HFF-Myc (cell line): ENCODE measurements at regions not wholly inside any gene's neighbourhood (a gene's known extent, or its start where the extent isn't known, plus 50 kb on each side); places are given as distances from the start of the nearest gene placed in this dataset.
A peak's percentile ranks its signal among the peaks of the same experiment; 100 is the strongest.

Source experiments
- DNase-seq: peaks from one replicate; pipeline ENCODE4 v3.0.0-alpha.2; 2011; ENCODE audit warnings: low read depth; ENCODE audit errors: extremely low read depth
- H3K4me3 ChIP-seq: replicated peaks from 2 replicates; pipeline ENCODE4 v1.5.1; 2011; ENCODE audit warnings: low read depth, mild to moderate bottlenecking, control low read depth, low read length
- CTCF ChIP-seq: IDR thresholded peaks from 2 replicates; pipeline ENCODE4 v1.5.1; 2012; ENCODE audit warnings: mild to moderate bottlenecking, low read depth, low read length, control low read depth; ENCODE audit errors: missing control alignments

GRCh38 chr21:15552914-15553494 is 176.8 kb upstream of the USP25 start:
- no peak overlapping the region for H3K4me3 ChIP-seq
- DNase-seq, result no peak
- peak; percentile 37 for TF ChIP-seq CTCF

GRCh38 chr21:15557925-15558324 is 171.9 kb upstream of the USP25 start:
- H3K4me3 ChIP-seq, result no peak overlapping the region
- no peak for TF ChIP-seq CTCF
- DNase-seq, result no peak

GRCh38 chr21:15558884-15559283 is 170.9 kb upstream of the USP25 start:
- H3K4me3 ChIP-seq, result no peak overlapping the region
- TF ChIP-seq CTCF, result no peak
- no peak for DNase-seq

- H3K4me3 ChIP-seq, result no peak overlapping the region
- TF ChIP-seq CTCF, result no peak
- no peak for DNase-seq
These were observed 170.1 kb upstream of the USP25 start for GRCh38 chr21:15559660-15560059.

GRCh38 chr21:15560383-15561056 is 169.3 kb upstream of the USP25 start:
- DNase-seq, result no peak
- H3K4me3 ChIP-seq, result no peak overlapping the region
- TF ChIP-seq CTCF, result no peak

GRCh38 chr21:15562748-15563147 is 167.0 kb upstream of the USP25 start:
- DNase-seq, result no peak
- no peak overlapping the region for H3K4me3 ChIP-seq
- TF ChIP-seq CTCF, result no peak

GRCh38 chr21:15564907-15565306 is 164.9 kb upstream of the USP25 start:
- no peak overlapping the region for H3K4me3 ChIP-seq
- TF ChIP-seq CTCF, result no peak

More at GRCh38 chr21:15564907-15565306, 164.9 kb upstream of the USP25 start:
- DNase-seq, result no peak
